Testis (tissue), 2 donors: ENCODE measurements at regions not wholly inside any gene's neighbourhood (a gene's known extent, or its start where the extent isn't known, plus 50 kb on each side); places are given as distances from the start of the nearest gene placed in this dataset.

Source experiments
- DNase-seq: peaks from one replicate; pipeline ENCODE4 v3.0.0-alpha.2; 2019
- H3K27ac ChIP-seq, 2 donors: fragments of 200-600 bp; sonication (generic); one replicate each; pipeline ENCODE4 v1.5.1; 2019
- H3K27me3 ChIP-seq: fragments of 200-600 bp; sonication (generic); one replicate; pipeline ENCODE4 v1.5.1; 2019
- H3K36me3 ChIP-seq: fragments of 200-600 bp; sonication (generic); one replicate; pipeline ENCODE4 v1.5.1; 2017; ENCODE audit warnings: low read depth; ENCODE audit errors: missing control alignments
- H3K4me1 ChIP-seq: fragments of 200-600 bp; sonication (generic); one replicate; pipeline ENCODE4 v1.5.1; 2019
- H3K4me3 ChIP-seq, 2 donors: fragments of 200-600 bp; sonication (generic); one replicate each; pipeline ENCODE4 v1.5.1; 2017 to 2019
- H3K9me3 ChIP-seq: fragments of 200-600 bp; sonication (generic); one replicate; pipeline ENCODE4 v1.5.1; 2017
- CTCF ChIP-seq, 3 experiments: fragments of 450-650 bp in 2 of 3; fragments of 200-600 bp in 1 of 3; sonication (generic) in 1 of 3; IDR thresholded peaks; one replicate each; pipeline ENCODE4 v1.5.1; 2016 to 2019; ENCODE audit warnings: antibody characterized with exemption in 3 of 3, mild to moderate bottlenecking in 2 of 3, moderate library complexity in 1 of 3
- POLR2A ChIP-seq: fragments of 450-650 bp; IDR thresholded peaks from one replicate; pipeline ENCODE4 v1.6.1; 2017; ENCODE audit warnings: antibody characterized with exemption, mild to moderate bottlenecking, moderate library complexity
- WGBS, 2 donors: methylation state at CpG; one replicate each; pipeline ENCODE4 v1.1.5; 2018; 5-methylcytosine and 5-hydroxymethylcytosine counted together
- intact Hi-C: fragments of 100-400 bp; cut with DNase I; formaldehyde crosslinking; loops from one replicate; pipeline ENCODE4 v1.15.1; 2023; ENCODE audit warnings: low total_unique reads

- H3K4me3 ChIP-seq, result no peak overlapping the region
- H3K36me3 ChIP-seq, result no peaks in the 10 kb centered on the region
- no peaks in the 10 kb centered on the region for H3K27me3 ChIP-seq
- H3K9me3 ChIP-seq, result no peaks in the 10 kb centered on the region
- H3K4me1 ChIP-seq, result peaks cover 3% of the 10 kb centered on the region
- DNase-seq, result no peak
- intact Hi-C loops, result no loop called here
- WGBS, 2 donors, result 87 to 94% methylated on average over 2 of the region's 2 CpGs
- no peak overlapping the region for H3K27ac ChIP-seq
- TF ChIP-seq POLR2A (no peak), CTCF (IDR thresholded peaks at IDR 0.05) (no peak)
Observed at GRCh38 chr4:4605849-4606248, 64.0 kb upstream of the STX18 start.

GRCh38 chr4:4603592-4603991, 61.7 kb upstream of the STX18 start:
- Histone ChIP-seq H3K4me1 (no peaks in the 10 kb centered on the region), H3K27ac (no peak overlapping the region), H3K27me3 (no peaks in the 10 kb centered on the region), H3K9me3 (no peaks in the 10 kb centered on the region), H3K36me3 (no peaks in the 10 kb centered on the region), H3K4me3 (no peak overlapping the region)
- intact Hi-C loops, result no loop called here
- TF ChIP-seq CTCF (IDR thresholded peaks at IDR 0.05) (no peak), POLR2A (no peak)
- WGBS, 2 donors, result 64 to 67% methylated on average over 5 of the region's 5 CpGs
- no peak for DNase-seq

- H3K4me3 ChIP-seq, result no peak overlapping the region
Observed at GRCh38 chr4:4603067-4603466, 61.2 kb upstream of the STX18 start.

GRCh38 chr4:4602468-4602867, 60.6 kb upstream of the STX18 start:
- 94 to 95% methylated on average over 2 of the region's 2 CpGs for WGBS, 2 donors
- Histone ChIP-seq H3K27ac (no peak overlapping the region), H3K9me3 (no peaks in the 10 kb centered on the region), H3K36me3 (no peaks in the 10 kb centered on the region), H3K27me3 (no peaks in the 10 kb centered on the region), H3K4me1 (no peaks in the 10 kb centered on the region), H3K4me3 (no peak overlapping the region)
- TF ChIP-seq POLR2A (no peak), CTCF (IDR thresholded peaks at IDR 0.05) (no peak)
- intact Hi-C loops, result no loop called here
- DNase-seq, result no peak

More at GRCh38 chr4:4603067-4603466, 61.2 kb upstream of the STX18 start:
- DNase-seq, result no peak
- TF ChIP-seq POLR2A (no peak), CTCF (IDR thresholded peaks at IDR 0.05) (no peak)
- no peaks in the 10 kb centered on the region for H3K27me3 ChIP-seq
- no peaks in the 10 kb centered on the region for H3K36me3 ChIP-seq
- intact Hi-C loops, result no loop called here
- H3K27ac ChIP-seq, result no peak overlapping the region
- H3K4me1 ChIP-seq, result no peaks in the 10 kb centered on the region
- WGBS, 2 donors, result 60 to 65% methylated on average over 4 of the region's 4 CpGs
- no peaks in the 10 kb centered on the region for H3K9me3 ChIP-seq

- Histone ChIP-seq H3K27me3 (no peaks in the 10 kb centered on the region), H3K4me3 (no peak overlapping the region), H3K4me1 (no peaks in the 10 kb centered on the region), H3K36me3 (no peaks in the 10 kb centered on the region), H3K27ac (no peak overlapping the region), H3K9me3 (no peaks in the 10 kb centered on the region)
- WGBS, 2 donors, result 83 to 90% methylated on average over 4 to 13 of the region's 13 CpGs
- no peak for DNase-seq
- intact Hi-C loops, result no loop called here
- no peak for TF ChIP-seq CTCF (IDR thresholded peaks at IDR 0.05)
- no peak for TF ChIP-seq POLR2A
Observed at GRCh38 chr4:4601803-4602369, 60.0 kb upstream of the STX18 start.
